ENCODE measurements at regions not wholly inside any gene's neighbourhood (a gene's known extent, or its start where the extent isn't known, plus 50 kb on each side); places are given as distances from the start of the nearest gene placed in this dataset.

GRCh38 chr7:10588084-10588483, 385.6 kb upstream of the PHF14 start (continued):
- TF ChIP-seq, protein P1, sequence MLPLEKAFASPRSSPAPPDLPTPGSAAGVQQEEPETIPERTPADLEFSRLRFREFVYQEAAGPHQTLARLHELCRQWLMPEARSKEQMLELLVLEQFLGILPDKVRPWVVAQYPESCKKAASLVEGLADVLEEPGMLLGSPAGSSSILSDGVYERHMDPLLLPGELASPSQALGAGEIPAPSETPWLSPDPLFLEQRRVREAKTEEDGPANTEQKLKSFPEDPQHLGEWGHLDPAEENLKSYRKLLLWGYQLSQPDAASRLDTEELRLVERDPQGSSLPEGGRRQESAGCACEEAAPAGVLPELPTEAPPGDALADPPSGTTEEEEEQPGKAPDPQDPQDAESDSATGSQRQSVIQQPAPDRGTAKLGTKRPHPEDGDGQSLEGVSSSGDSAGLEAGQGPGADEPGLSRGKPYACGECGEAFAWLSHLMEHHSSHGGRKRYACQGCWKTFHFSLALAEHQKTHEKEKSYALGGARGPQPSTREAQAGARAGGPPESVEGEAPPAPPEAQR (tag by site-specific recombination; IDR thresholded peaks at IDR 0.05), result no peak
- TF ChIP-seq, protein P2, sequence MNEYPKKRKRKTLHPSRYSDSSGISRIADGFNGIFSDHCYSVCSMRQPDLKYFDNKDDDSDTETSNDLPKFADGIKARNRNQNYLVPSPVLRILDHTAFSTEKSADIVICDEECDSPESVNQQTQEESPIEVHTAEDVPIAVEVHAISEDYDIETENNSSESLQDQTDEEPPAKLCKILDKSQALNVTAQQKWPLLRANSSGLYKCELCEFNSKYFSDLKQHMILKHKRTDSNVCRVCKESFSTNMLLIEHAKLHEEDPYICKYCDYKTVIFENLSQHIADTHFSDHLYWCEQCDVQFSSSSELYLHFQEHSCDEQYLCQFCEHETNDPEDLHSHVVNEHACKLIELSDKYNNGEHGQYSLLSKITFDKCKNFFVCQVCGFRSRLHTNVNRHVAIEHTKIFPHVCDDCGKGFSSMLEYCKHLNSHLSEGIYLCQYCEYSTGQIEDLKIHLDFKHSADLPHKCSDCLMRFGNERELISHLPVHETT (tag by site-specific recombination; IDR thresholded peaks at IDR 0.05), result no peak
- TF ChIP-seq ZNF571 (tag by site-specific recombination; IDR thresholded peaks at IDR 0.05), result no peak
- no peak for TF ChIP-seq ZNF600 (tag by site-specific recombination; IDR thresholded peaks at IDR 0.05)
- no peak for TF ChIP-seq ZNF629 (tag by site-specific recombination; IDR thresholded peaks at IDR 0.05)
- TF ChIP-seq, protein P3, sequence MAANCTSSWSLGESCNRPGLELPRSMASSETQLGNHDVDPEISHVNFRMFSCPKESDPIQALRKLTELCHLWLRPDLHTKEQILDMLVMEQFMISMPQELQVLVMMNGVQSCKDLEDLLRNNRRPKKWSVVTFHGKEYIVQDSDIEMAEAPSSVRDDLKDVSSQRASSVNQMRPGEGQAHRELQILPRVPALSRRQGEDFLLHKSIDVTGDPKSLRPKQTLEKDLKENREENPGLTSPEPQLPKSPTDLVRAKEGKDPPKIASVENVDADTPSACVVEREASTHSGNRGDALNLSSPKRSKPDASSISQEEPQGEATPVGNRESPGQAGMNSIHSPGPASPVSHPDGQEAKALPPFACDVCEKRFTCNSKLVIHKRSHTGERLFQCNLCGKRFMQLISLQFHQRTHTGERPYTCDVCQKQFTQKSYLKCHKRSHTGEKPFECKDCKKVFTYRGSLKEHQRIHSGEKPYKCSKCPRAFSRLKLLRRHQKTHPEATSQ (tag by site-specific recombination; IDR thresholded peaks at IDR 0.05), result no peak
- TF ChIP-seq ZBTB8A (tag by site-specific recombination; IDR thresholded peaks at IDR 0.05), result no peak
- no peak for TF ChIP-seq ZNF311 (tag by site-specific recombination; IDR thresholded peaks at IDR 0.05; ENCODE audit: borderline replicate concordance)
- no peak for TF ChIP-seq ZNF350 (tag by site-specific recombination; IDR thresholded peaks at IDR 0.05)

DNA sequence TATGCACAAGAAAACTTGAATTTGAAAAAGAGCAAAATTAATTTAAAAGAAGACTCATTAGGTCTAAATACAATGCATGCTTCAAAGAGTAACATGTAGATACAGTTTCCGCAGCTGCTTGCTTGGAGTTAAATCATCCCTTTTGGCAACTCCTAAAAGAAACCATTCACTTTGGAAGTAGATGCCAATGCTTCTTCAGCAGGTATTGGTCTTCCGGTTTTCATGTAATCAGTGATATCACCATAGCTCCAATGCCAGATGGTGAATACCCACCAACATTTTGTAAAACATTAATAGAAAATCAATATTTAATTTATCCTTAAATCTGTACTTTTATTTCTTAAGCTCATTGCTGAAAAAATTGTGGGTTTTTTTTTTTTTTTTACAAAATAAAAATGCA, 381.1 kb upstream of the PHF14 start:
- CTCF ChIA-PET, result no interaction called here
- H3K4me3 ChIP-seq (ENCODE audit: low read depth, low read length), result no peak overlapping the region
- no peaks in the 10 kb centered on the region for H3K36me3 ChIP-seq (ENCODE audit: control insufficient read depth in 2 of 2, insufficient read depth in 1 of 2, low read length in 2 of 2)
- H3K27ac ChIP-seq (ENCODE audit: extremely low read depth, low read depth, low read length), result no peak overlapping the region
- no peaks in the 10 kb centered on the region for H3K9me3 ChIP-seq (ENCODE audit: control insufficient read depth, insufficient read depth, low read depth, low read length)
- no peak for TF ChIP-seq ZNF843 (tag by site-specific recombination; IDR thresholded peaks at IDR 0.05)
- no peak for TF ChIP-seq ZNF776 (tag by site-specific recombination; IDR thresholded peaks at IDR 0.05; ENCODE audit: borderline replicate concordance)
- no peak for TF ChIP-seq ZNF433 (tag by site-specific recombination; IDR thresholded peaks at IDR 0.05; ENCODE audit: low read depth)
- no peaks in the 10 kb centered on the region for H3K4me1 ChIP-seq (ENCODE audit: control insufficient read depth, insufficient read depth, low read length)
- POLR2A ChIA-PET, result no interaction called here

DNA sequence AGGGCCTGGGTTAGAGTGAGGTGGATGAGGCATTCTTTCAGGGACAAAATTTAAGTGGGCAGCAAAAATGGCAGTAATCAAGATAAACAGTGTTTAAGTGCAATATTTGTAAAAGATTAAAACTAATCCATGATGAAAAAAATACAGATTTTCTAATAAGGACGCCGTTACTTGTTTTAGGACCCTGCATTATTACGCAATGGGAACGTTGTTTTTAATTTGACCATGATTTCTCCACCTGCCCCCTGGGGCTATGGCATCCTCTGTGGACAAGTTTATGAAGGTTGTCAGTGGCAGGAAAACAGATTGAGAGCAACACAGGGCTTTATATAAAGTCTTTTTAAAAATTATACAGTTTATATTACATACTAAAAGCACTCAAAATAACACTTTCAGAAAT, 380.6 kb upstream of the PHF14 start:
- no peaks in the 10 kb centered on the region for H3K36me3 ChIP-seq (ENCODE audit: control insufficient read depth in 2 of 2, insufficient read depth in 1 of 2, low read length in 2 of 2)
- no peak overlapping the region for H3K4me3 ChIP-seq (ENCODE audit: low read depth, low read length)
- POLR2A ChIA-PET, result no interaction called here
- H3K4me1 ChIP-seq (ENCODE audit: control insufficient read depth, insufficient read depth, low read length), result no peaks in the 10 kb centered on the region
- no peak overlapping the region for H3K27ac ChIP-seq (ENCODE audit: extremely low read depth, low read depth, low read length)
- no peaks in the 10 kb centered on the region for H3K9me3 ChIP-seq (ENCODE audit: control insufficient read depth, insufficient read depth, low read depth, low read length)
- TF ChIP-seq ZNF654 (tag by site-specific recombination; IDR thresholded peaks at IDR 0.05; ENCODE audit: low read depth) (no peak), ZXDB (tag by site-specific recombination; IDR thresholded peaks at IDR 0.05) (no peak)
- CTCF ChIA-PET, result no interaction called here

GRCh38 chr7:10596827-10597226, 376.8 kb upstream of the PHF14 start:
- POLR2A ChIA-PET, result no interaction called here
- Histone ChIP-seq H3K4me3 (ENCODE audit: low read depth, low read length) (no peak overlapping the region), H3K9me3 (ENCODE audit: control insufficient read depth, insufficient read depth, low read depth, low read length) (no peaks in the 10 kb centered on the region), H3K27ac (ENCODE audit: extremely low read depth, low read depth, low read length) (no peak overlapping the region), H3K36me3 (ENCODE audit: control insufficient read depth in 2 of 2, insufficient read depth in 1 of 2, low read length in 2 of 2) (no peaks in the 10 kb centered on the region), H3K4me1 (ENCODE audit: control insufficient read depth, insufficient read depth, low read length) (no peaks in the 10 kb centered on the region)
- CTCF ChIA-PET, result no interaction called here
- TF ChIP-seq ZNF658 (tag by site-specific recombination; IDR thresholded peaks at IDR 0.05) (no peak), OSR2 (tag by site-specific recombination; IDR thresholded peaks at IDR 0.05) (no peak), OVOL3 (tag by site-specific recombination; IDR thresholded peaks at IDR 0.05) (no peak), ZNF48 (tag by site-specific recombination; IDR thresholded peaks at IDR 0.05) (no peak), SP3 (tag by site-specific recombination; IDR thresholded peaks at IDR 0.05) (no peak), INSM2 (tag by site-specific recombination; IDR thresholded peaks at IDR 0.05) (no peak), ZNF214 (tag by site-specific recombination; IDR thresholded peaks at IDR 0.05; ENCODE audit: borderline replicate concordance) (no peak), ZNF394 (tag by site-specific recombination; IDR thresholded peaks at IDR 0.05; ENCODE audit: borderline replicate concordance) (no peak)
- TF ChIP-seq, protein P4, sequence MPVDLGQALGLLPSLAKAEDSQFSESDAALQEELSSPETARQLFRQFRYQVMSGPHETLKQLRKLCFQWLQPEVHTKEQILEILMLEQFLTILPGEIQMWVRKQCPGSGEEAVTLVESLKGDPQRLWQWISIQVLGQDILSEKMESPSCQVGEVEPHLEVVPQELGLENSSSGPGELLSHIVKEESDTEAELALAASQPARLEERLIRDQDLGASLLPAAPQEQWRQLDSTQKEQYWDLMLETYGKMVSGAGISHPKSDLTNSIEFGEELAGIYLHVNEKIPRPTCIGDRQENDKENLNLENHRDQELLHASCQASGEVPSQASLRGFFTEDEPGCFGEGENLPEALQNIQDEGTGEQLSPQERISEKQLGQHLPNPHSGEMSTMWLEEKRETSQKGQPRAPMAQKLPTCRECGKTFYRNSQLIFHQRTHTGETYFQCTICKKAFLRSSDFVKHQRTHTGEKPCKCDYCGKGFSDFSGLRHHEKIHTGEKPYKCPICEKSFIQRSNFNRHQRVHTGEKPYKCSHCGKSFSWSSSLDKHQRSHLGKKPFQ (tag by site-specific recombination; IDR thresholded peaks at IDR 0.05), result no peak
- TF ChIP-seq, protein P5, sequence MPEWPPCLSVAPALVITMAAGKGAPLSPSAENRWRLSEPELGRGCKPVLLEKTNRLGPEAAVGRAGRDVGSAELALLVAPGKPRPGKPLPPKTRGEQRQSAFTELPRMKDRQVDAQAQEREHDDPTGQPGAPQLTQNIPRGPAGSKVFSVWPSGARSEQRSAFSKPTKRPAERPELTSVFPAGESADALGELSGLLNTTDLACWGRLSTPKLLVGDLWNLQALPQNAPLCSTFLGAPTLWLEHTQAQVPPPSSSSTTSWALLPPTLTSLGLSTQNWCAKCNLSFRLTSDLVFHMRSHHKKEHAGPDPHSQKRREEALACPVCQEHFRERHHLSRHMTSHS (tag by site-specific recombination; IDR thresholded peaks at IDR 0.05), result no peak

All from HEK293 (cell line).